Endodermal cell (in vitro differentiated cells): ENCODE measurements at regions not wholly inside any gene's neighbourhood (a gene's known extent, or its start where the extent isn't known, plus 50 kb on each side); places are given as distances from the start of the nearest gene placed in this dataset.
A peak's percentile ranks its signal among the peaks of the same experiment; 100 is the strongest.

Source experiments
- DNase-seq: peaks from one replicate; pipeline ENCODE4 v3.0.0-alpha.2; 2017
- H3K27ac ChIP-seq: 2 replicates; pipeline ENCODE4 v1.5.1; 2013; ENCODE audit warnings: mild to moderate bottlenecking, low read depth, low read length, moderate library complexity
- H3K27me3 ChIP-seq: 2 replicates; pipeline ENCODE4 v1.6.1; 2013; ENCODE audit warnings: mild to moderate bottlenecking, low read length, moderate library complexity; ENCODE audit not compliant: insufficient read depth, control insufficient read depth, poor library complexity, severe bottlenecking
- H3K36me3 ChIP-seq: 2 replicates; pipeline ENCODE4 v1.7.0; 2013; ENCODE audit warnings: mild to moderate bottlenecking, low read length, moderate library complexity; ENCODE audit not compliant: control insufficient read depth, insufficient read depth
- H3K4me1 ChIP-seq: one replicate; pipeline ENCODE4 v1.7.0; 2013; ENCODE audit warnings: low read length; ENCODE audit not compliant: control insufficient read depth, insufficient read depth
- H3K4me3 ChIP-seq: 2 replicates; pipeline ENCODE4 v1.5.1; 2013; ENCODE audit warnings: mild to moderate bottlenecking, low read length, moderate library complexity
- H3K9ac ChIP-seq: 2 replicates; pipeline ENCODE4 v1.6.1; 2013; ENCODE audit warnings: mild to moderate bottlenecking, low read length, moderate library complexity; ENCODE audit not compliant: poor library complexity, severe bottlenecking; ENCODE audit errors: extremely low read depth
- H3K9me3 ChIP-seq: 2 replicates; pipeline ENCODE4 v1.6.1; 2013; ENCODE audit warnings: mild to moderate bottlenecking, low read length, moderate library complexity; ENCODE audit not compliant: control insufficient read depth
- H3K27ac Mint-ChIP-seq: 2 replicates; pipeline ENCODE4 v1.8.0; 2020; ENCODE audit warnings: mixed read lengths
- H3K27me3 Mint-ChIP-seq: 2 replicates; pipeline ENCODE4 v1.8.0; 2021; ENCODE audit warnings: mild to moderate bottlenecking, mixed read lengths; ENCODE audit not compliant: insufficient read depth
- H3K36me3 Mint-ChIP-seq: 2 replicates; pipeline ENCODE4 v1.8.0; 2020; ENCODE audit warnings: low read depth, mixed read lengths
- H3K4me1 Mint-ChIP-seq: 2 replicates; pipeline ENCODE4 v1.8.0; 2020; ENCODE audit warnings: mixed read lengths
- H3K4me3 Mint-ChIP-seq: 2 replicates; pipeline ENCODE4 v1.8.0; 2020; ENCODE audit warnings: mild to moderate bottlenecking, moderate library complexity, mixed read lengths
- H3K9me3 Mint-ChIP-seq: 2 replicates; pipeline ENCODE4 v1.8.0; 2020; ENCODE audit warnings: mild to moderate bottlenecking, mixed read lengths
- WGBS, 2 experiments: methylation state at CpG; one replicate each; pipeline versions ENCODE4 v1.1.5 to v1.1.7; 2013; ENCODE audit warnings: missing lambda C conversion rate in 2 of 2, mixed read lengths in 1 of 2; ENCODE audit not compliant: insufficient coverage in 1 of 2, insufficient read length in 1 of 2; 5-methylcytosine and 5-hydroxymethylcytosine counted together
- TF ChIP-seq, protein P1 (sequence below): fragments of 200-600 bp; sonication (generic); conservative IDR thresholded peaks from 2 replicates; pipeline ENCODE4 v1.5.0; 2021; ENCODE audit warnings: antibody characterized with exemption, mild to moderate bottlenecking

DNA sequence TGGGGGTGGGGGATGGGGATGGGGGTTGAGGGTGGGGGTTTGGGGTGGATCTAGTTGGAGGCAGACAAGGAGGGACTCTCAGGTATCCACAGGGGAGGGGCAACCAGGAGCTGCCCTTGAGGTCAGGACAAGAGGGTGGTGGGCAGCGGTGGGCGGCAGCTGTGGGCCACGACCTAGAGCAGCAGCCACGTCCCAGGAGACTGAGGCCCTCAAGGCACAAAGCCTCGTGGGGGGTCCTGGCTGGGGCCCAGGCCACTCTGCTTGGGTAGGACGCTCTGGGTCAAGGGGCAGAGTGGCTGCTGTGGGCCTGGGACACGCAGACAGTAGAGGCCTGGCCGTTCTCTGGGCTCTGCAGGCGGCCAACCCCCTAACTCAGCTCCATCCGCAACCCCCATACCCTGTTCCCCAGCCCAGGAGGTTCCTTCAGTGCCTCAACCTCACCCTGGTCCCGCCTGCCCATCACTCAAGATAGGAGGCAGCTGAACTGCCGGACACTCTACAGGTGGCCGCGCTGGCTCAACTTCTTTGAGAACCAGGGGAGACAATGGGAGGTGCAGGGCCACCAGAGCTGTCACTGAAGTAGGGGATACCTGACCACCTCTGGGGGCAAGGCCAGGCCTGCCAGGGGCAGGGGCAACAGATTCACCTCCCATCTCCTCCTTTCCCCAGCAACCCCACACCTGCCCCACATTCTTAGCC is 75.6 kb downstream of the ENGASE start:
- Mint-ChIP-seq H3K27me3 (no peaks in the 10 kb centered on the region), H3K27ac (no peak overlapping the region), H3K4me1 (peaks cover 3% of the 10 kb centered on the region), H3K36me3 (no peaks in the 10 kb centered on the region), H3K4me3 (no peak overlapping the region), H3K9me3 (no peaks in the 10 kb centered on the region)
- H3K27ac ChIP-seq, result no peak overlapping the region
- 89% methylated on average over 14 of the region's 14 CpGs; no CpG with 5 or more reads in 1 of the 2 experiments for WGBS, 2 experiments
- no peaks in the 10 kb centered on the region for H3K27me3 ChIP-seq
- H3K9me3 ChIP-seq, result no peaks in the 10 kb centered on the region
- no peaks in the 10 kb centered on the region for H3K36me3 ChIP-seq
- no peak overlapping the region for H3K4me3 ChIP-seq
- TF ChIP-seq, protein P1, sequence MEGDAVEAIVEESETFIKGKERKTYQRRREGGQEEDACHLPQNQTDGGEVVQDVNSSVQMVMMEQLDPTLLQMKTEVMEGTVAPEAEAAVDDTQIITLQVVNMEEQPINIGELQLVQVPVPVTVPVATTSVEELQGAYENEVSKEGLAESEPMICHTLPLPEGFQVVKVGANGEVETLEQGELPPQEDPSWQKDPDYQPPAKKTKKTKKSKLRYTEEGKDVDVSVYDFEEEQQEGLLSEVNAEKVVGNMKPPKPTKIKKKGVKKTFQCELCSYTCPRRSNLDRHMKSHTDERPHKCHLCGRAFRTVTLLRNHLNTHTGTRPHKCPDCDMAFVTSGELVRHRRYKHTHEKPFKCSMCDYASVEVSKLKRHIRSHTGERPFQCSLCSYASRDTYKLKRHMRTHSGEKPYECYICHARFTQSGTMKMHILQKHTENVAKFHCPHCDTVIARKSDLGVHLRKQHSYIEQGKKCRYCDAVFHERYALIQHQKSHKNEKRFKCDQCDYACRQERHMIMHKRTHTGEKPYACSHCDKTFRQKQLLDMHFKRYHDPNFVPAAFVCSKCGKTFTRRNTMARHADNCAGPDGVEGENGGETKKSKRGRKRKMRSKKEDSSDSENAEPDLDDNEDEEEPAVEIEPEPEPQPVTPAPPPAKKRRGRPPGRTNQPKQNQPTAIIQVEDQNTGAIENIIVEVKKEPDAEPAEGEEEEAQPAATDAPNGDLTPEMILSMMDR, result no peak
- H3K4me1 ChIP-seq, result no peaks in the 10 kb centered on the region
- DNase-seq, result no peak
- H3K9ac ChIP-seq, result no peak overlapping the region

GRCh38 chr17:79148584-79148983 is 74.0 kb downstream of the ENGASE start:
- Histone ChIP-seq H3K9me3 (no peaks in the 10 kb centered on the region), H3K36me3 (no peaks in the 10 kb centered on the region), H3K9ac (no peak overlapping the region), H3K27ac (no peak overlapping the region), H3K27me3 (no peaks in the 10 kb centered on the region), H3K4me1 (no peaks in the 10 kb centered on the region), H3K4me3 (no peak overlapping the region)
- DNase-seq, result no peak
- no peaks in the 10 kb centered on the region for H3K9me3 Mint-ChIP-seq
- no peak overlapping the region for H3K4me3 Mint-ChIP-seq
- WGBS, 2 experiments, result 92 to 96% methylated on average over 6 to 10 of the region's 10 CpGs
- TF ChIP-seq, protein P1, result no peak
- H3K27me3 Mint-ChIP-seq, result no peaks in the 10 kb centered on the region
- H3K4me1 Mint-ChIP-seq, result peaks cover 3% of the 10 kb centered on the region
- no peaks in the 10 kb centered on the region for H3K36me3 Mint-ChIP-seq
- H3K27ac Mint-ChIP-seq, result no peak overlapping the region

DNA sequence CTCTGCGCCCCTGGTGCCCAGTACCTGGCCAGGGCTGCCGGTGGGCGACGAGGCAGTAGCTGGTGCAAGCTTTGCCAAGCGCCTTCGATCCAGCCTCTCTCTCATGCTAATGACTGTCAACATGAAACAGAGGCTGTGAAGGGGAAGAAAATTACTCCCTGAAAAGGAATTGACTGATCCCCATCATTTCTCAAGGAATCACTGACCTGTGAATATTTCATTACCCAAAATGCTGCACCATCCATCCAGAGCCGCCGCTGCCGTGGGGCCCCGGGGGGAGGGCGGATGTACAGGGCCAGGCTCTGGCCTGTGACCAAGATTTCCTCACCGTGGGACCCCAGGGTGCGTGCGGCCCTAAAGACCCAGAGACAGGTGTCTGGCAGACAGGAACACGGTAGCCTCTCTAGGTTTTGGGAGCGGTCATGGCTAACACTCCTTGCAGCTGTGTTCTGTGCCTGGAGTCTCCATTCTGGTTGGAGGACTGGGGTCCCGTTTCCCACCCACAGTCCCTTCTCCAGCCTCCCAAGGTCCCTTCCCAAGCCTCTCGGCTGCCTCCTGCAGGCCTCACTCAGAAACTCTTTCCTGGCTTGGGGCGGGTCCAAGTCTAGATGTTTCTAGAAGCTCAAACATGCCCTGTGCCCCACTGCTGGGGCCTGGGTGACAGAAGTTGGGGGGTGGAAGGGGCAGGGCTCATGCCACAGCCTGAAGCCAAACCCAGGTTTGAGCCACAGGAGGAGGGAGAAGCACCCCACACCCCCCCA is 73.3 kb downstream of the ENGASE start:
- Histone ChIP-seq H3K9me3 (no peaks in the 10 kb centered on the region), H3K27ac (no peak overlapping the region), H3K36me3 (no peaks in the 10 kb centered on the region), H3K4me3 (no peak overlapping the region), H3K27me3 (no peaks in the 10 kb centered on the region), H3K4me1 (no peaks in the 10 kb centered on the region), H3K9ac (no peak overlapping the region)
- TF ChIP-seq, protein P1, result peak; percentile 40
- no peaks in the 10 kb centered on the region for H3K27me3 Mint-ChIP-seq
- H3K9me3 Mint-ChIP-seq, result no peaks in the 10 kb centered on the region
- peaks cover 3% of the 10 kb centered on the region for H3K4me1 Mint-ChIP-seq
- H3K4me3 Mint-ChIP-seq, result no peak overlapping the region
- H3K27ac Mint-ChIP-seq, result no peak overlapping the region
- no peaks in the 10 kb centered on the region for H3K36me3 Mint-ChIP-seq
- DNase-seq, result no peak
- WGBS, 2 experiments, result 93 to 98% methylated on average over 10 to 19 of the region's 19 CpGs
